ENCODE measurements at regions not wholly inside any gene's neighbourhood (a gene's known extent, or its start where the extent isn't known, plus 50 kb on each side); places are given as distances from the start of the nearest gene placed in this dataset.

GRCh38 chr3:118810499-118811035, 224.1 kb downstream of the IGSF11 start:
- Histone ChIP-seq H3K4me1 (replicated peaks) (no peaks in the 10 kb centered on the region), H3K9me3 (no peaks in the 10 kb centered on the region), H3K27ac (no peak overlapping the region), H3K27me3 (replicated peaks; ENCODE audit: insufficient read depth) (peaks cover 3% of the 10 kb centered on the region), H3K36me3 (no peaks in the 10 kb centered on the region), H3K4me3 (no peak overlapping the region)
- TF ChIP-seq POLR2A (IDR thresholded peaks at IDR 0.05) (no peak), CTCF (IDR thresholded peaks at IDR 0.05) (no peak), POLR2AphosphoS5 (IDR thresholded peaks at IDR 0.05) (no peak)
- 56% methylated on average over 10 of the region's 10 CpGs for WGBS
- no peak for DNase-seq (ENCODE audit: low spot score)
- intact Hi-C loops (cut with DNase I) = no loop called here

GRCh38 chr3:118811236-118811732, 223.4 kb downstream of the IGSF11 start:
- Histone ChIP-seq H3K9me3 (no peaks in the 10 kb centered on the region), H3K4me1 (replicated peaks) (no peaks in the 10 kb centered on the region), H3K27me3 (replicated peaks; ENCODE audit: insufficient read depth) (peaks cover 3% of the 10 kb centered on the region), H3K27ac (no peak overlapping the region), H3K4me3 (no peak overlapping the region), H3K36me3 (no peaks in the 10 kb centered on the region)
- 19% methylated on average over 3 of the region's 3 CpGs for WGBS
- TF ChIP-seq POLR2A (IDR thresholded peaks at IDR 0.05) = no peak
- no peak for TF ChIP-seq CTCF (IDR thresholded peaks at IDR 0.05)
- TF ChIP-seq POLR2AphosphoS5 (IDR thresholded peaks at IDR 0.05) = no peak
- no peak for DNase-seq (ENCODE audit: low spot score)
- intact Hi-C loops (cut with DNase I) = no loop called here

- WGBS = 93% methylated on average over 4 of the region's 4 CpGs
- Histone ChIP-seq H3K36me3 (no peaks in the 10 kb centered on the region), H3K27me3 (replicated peaks; ENCODE audit: insufficient read depth) (peaks cover 3% of the 10 kb centered on the region), H3K9me3 (no peaks in the 10 kb centered on the region), H3K4me3 (no peak overlapping the region), H3K4me1 (replicated peaks) (no peaks in the 10 kb centered on the region), H3K27ac (no peak overlapping the region)
- intact Hi-C loops (cut with DNase I) = no loop called here
- DNase-seq (ENCODE audit: low spot score) = no peak
- TF ChIP-seq POLR2AphosphoS5 (IDR thresholded peaks at IDR 0.05) (no peak), POLR2A (IDR thresholded peaks at IDR 0.05) (no peak), CTCF (IDR thresholded peaks at IDR 0.05) (no peak)
These were observed 221.2 kb downstream of the IGSF11 start for GRCh38 chr3:118813472-118813871.

- 21% methylated on average over 5 of the region's 5 CpGs for whole genome bisulfite sequencing
- no peaks in the 10 kb centered on the region for H3K27me3 ChIP-seq (replicated peaks; ENCODE audit: insufficient read depth)
- TF ChIP-seq POLR2A (IDR thresholded peaks at IDR 0.05) = no peak
- peak in 3 of 4 experiments; percentile 57 to 60 (median 59) for TF ChIP-seq CTCF (IDR thresholded peaks at IDR 0.05)
- TF ChIP-seq POLR2AphosphoS5 (IDR thresholded peaks at IDR 0.05) = no peak
- H3K9me3 ChIP-seq = no peaks in the 10 kb centered on the region
- H3K27ac ChIP-seq = no peak overlapping the region
- no peaks in the 10 kb centered on the region for H3K4me1 ChIP-seq (replicated peaks)
- no peaks in the 10 kb centered on the region for H3K36me3 ChIP-seq
- peak; percentile 29 for DNase-seq (ENCODE audit: low spot score)
- intact Hi-C loops (cut with DNase I) = no loop called here
- no peak overlapping the region for H3K4me3 ChIP-seq
These were observed 216.9 kb downstream of the IGSF11 start for GRCh38 chr3:118817748-118818165.

GRCh38 chr3:118818386-118818785, 216.3 kb downstream of the IGSF11 start:
- TF ChIP-seq CTCF (IDR thresholded peaks at IDR 0.05) (no peak), POLR2A (IDR thresholded peaks at IDR 0.05) (no peak), POLR2AphosphoS5 (IDR thresholded peaks at IDR 0.05) (no peak)
- no peak overlapping the region for H3K27ac ChIP-seq
- no peaks in the 10 kb centered on the region for H3K36me3 ChIP-seq
- DNase-seq (ENCODE audit: low spot score) = no peak
- H3K9me3 ChIP-seq = no peaks in the 10 kb centered on the region
- H3K4me3 ChIP-seq = no peak overlapping the region
- WGBS = 75% methylated on average over 2 of the region's 2 CpGs
- no peaks in the 10 kb centered on the region for H3K27me3 ChIP-seq (replicated peaks; ENCODE audit: insufficient read depth)
- intact Hi-C loops (cut with DNase I) = no loop called here
- H3K4me1 ChIP-seq (replicated peaks) = no peaks in the 10 kb centered on the region

All from prostate gland (tissue), 2 donors.